ENCODE measurements at regions not wholly inside any gene's neighbourhood (a gene's known extent, or its start where the extent isn't known, plus 50 kb on each side); places are given as distances from the start of the nearest gene placed in this dataset.
A peak's percentile ranks its signal among the peaks of the same experiment; 100 is the strongest.

DNA sequence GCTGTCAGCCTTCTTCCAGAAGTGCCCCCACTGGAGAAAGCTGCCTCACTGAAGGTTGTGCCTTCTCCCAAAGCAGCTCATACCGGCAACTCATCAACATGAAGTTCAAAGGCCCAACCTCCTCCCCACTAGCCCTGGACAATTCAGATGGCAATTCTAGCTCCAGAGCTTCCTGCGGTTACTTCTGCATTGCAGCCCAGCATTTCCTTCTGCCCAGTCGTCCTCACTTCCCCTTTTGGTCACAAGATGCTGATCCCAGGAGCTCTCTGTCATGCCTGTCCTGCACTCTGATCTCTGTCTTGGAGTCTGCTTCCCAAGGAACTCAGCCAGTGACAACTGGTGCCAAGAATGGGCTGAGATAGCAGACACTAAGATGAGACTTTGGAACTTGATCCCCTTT lies 178.2 kb upstream of the SOX9 start:
- Mint-ChIP-seq H3K27ac (ENCODE audit: unreplicated experiment) (no peak overlapping the region), H3K4me1 (ENCODE audit: low read depth, unreplicated experiment) (no peaks in the 10 kb centered on the region), H3K4me3 (ENCODE audit: unreplicated experiment) (no peak overlapping the region), H3K36me3 (ENCODE audit: unreplicated experiment) (peaks cover 21% of the 10 kb centered on the region), H3K9me3 (ENCODE audit: unreplicated experiment) (peaks cover 2% of the 10 kb centered on the region), H3K27me3 (ENCODE audit: unreplicated experiment) (no peaks in the 10 kb centered on the region)
- DNase-seq: no peak
- TF ChIP-seq, protein P1, sequence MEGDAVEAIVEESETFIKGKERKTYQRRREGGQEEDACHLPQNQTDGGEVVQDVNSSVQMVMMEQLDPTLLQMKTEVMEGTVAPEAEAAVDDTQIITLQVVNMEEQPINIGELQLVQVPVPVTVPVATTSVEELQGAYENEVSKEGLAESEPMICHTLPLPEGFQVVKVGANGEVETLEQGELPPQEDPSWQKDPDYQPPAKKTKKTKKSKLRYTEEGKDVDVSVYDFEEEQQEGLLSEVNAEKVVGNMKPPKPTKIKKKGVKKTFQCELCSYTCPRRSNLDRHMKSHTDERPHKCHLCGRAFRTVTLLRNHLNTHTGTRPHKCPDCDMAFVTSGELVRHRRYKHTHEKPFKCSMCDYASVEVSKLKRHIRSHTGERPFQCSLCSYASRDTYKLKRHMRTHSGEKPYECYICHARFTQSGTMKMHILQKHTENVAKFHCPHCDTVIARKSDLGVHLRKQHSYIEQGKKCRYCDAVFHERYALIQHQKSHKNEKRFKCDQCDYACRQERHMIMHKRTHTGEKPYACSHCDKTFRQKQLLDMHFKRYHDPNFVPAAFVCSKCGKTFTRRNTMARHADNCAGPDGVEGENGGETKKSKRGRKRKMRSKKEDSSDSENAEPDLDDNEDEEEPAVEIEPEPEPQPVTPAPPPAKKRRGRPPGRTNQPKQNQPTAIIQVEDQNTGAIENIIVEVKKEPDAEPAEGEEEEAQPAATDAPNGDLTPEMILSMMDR (IDR thresholded peaks at IDR 0.05; ENCODE audit: partially characterized antibody, unreplicated experiment): no peak

DNA sequence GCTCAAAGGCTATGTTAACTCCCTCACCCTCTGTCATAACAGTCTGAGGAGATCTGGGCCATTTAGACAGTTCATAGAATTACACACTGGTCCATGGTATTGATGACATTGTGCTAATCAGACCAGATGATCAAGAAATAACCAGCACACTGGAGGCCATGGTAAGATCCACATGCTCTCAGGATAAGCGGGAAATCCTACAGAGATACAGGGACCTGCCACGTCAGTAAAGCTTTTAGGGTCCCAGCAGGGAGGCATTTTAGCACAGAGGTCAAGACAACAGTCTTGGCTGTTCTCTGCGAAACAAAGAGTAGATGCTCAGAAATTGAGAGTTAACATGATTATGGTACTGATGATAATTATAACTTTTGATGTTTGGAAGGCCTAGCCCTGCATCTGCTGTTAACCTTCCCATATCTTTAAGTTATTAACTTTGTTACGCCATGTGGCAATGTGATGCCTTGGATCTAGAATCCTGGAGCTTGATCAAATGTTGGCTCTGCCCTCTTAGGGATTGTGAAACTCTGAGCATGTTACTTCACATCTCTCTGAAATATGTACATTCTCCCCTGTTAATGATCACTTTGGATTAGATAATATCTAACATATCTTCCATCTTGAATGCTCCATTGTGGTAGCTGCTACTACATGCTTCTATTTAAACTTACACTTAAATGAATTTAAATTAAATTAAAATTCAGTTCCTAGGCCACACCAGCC lies 172.0 kb upstream of the SOX9 start:
- Mint-ChIP-seq H3K9me3 (ENCODE audit: unreplicated experiment) (peaks cover 2% of the 10 kb centered on the region), H3K27ac (ENCODE audit: unreplicated experiment) (no peak overlapping the region), H3K4me1 (ENCODE audit: low read depth, unreplicated experiment) (no peaks in the 10 kb centered on the region), H3K4me3 (ENCODE audit: unreplicated experiment) (no peak overlapping the region), H3K27me3 (ENCODE audit: unreplicated experiment) (no peaks in the 10 kb centered on the region), H3K36me3 (ENCODE audit: unreplicated experiment) (peaks cover 17% of the 10 kb centered on the region)
- DNase-seq: no peak
- TF ChIP-seq, protein P1 (IDR thresholded peaks at IDR 0.05; ENCODE audit: partially characterized antibody, unreplicated experiment): no peak

DNA sequence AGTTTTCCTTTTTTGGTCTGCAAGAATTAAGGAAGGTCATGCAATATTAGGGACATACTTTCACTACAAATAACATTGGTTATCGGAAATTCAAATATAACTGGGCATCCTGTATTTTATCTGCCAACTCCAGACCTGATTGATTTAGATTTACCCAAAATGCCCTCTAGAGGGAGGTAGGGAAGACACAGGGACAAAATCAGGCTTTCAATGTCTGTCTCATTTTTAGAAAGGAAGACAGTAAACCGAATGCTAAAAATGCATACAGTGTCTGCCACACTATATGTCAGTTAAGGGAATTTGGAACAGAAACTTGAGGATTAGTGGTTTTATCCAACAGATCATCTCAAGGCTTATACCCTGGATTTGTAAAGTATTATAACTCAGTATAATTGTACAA lies 161.7 kb upstream of the SOX9 start:
- H3K4me3 Mint-ChIP-seq (ENCODE audit: unreplicated experiment): no peak overlapping the region
- H3K27ac Mint-ChIP-seq (ENCODE audit: unreplicated experiment): no peak overlapping the region
- TF ChIP-seq, protein P1 (IDR thresholded peaks at IDR 0.05; ENCODE audit: partially characterized antibody, unreplicated experiment): peak; percentile 41

DNA sequence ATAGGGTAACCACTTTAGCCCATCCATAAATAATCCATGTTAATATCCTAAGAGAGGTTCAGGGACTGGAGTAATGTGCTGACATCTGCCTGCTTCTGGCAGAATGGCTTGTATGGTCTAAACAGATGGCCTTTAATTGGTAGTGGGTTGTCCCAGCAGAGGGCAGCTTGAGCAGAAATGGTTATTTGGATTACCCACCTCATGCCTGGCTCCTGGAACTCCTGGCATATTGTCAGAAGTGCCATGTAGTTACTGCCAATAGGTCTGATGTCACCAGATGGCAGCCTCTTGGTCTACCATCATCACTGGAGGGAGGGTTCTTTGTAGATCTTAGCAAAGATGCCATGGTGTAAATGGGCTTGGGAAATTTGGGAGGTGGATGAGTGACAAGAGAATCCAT lies 157.5 kb upstream of the SOX9 start:
- Mint-ChIP-seq H3K9me3 (ENCODE audit: unreplicated experiment) (no peaks in the 10 kb centered on the region), H3K4me3 (ENCODE audit: unreplicated experiment) (no peak overlapping the region), H3K4me1 (ENCODE audit: low read depth, unreplicated experiment) (peaks cover 4% of the 10 kb centered on the region), H3K27ac (ENCODE audit: unreplicated experiment) (no peak overlapping the region), H3K27me3 (ENCODE audit: unreplicated experiment) (no peaks in the 10 kb centered on the region), H3K36me3 (ENCODE audit: unreplicated experiment) (no peaks in the 10 kb centered on the region)
- DNase-seq: no peak
- TF ChIP-seq, protein P1 (IDR thresholded peaks at IDR 0.05; ENCODE audit: partially characterized antibody, unreplicated experiment): no peak

More for the DNA sequence above, 161.7 kb upstream of the SOX9 start:
- Mint-ChIP-seq H3K9me3 (ENCODE audit: unreplicated experiment) (peaks cover 2% of the 10 kb centered on the region), H3K27me3 (ENCODE audit: unreplicated experiment) (no peaks in the 10 kb centered on the region), H3K4me1 (ENCODE audit: low read depth, unreplicated experiment) (peaks cover 4% of the 10 kb centered on the region), H3K36me3 (ENCODE audit: unreplicated experiment) (no peaks in the 10 kb centered on the region)
- DNase-seq: no peak

DNA sequence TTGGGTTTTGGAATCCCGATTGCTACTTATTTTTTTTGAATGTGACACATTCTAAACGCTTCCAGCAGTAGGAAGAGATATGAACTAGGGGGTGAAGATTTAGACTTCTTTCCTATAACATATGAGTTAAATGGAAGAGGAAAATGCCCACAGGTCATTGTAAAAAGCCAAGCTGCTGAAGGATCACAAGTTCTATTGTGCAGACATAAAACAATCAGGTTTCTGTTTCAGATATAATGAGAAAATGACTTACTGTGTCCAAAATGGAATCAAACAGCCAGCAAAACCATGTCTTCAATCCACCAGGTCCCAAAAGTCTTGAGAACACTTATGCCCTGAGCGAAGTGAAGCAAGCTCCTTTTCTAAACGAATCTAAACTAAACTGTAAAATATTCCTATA lies 157.0 kb upstream of the SOX9 start:
- TF ChIP-seq, protein P1 (IDR thresholded peaks at IDR 0.05; ENCODE audit: partially characterized antibody, unreplicated experiment): no peak
- peaks cover 4% of the 10 kb centered on the region for H3K4me1 Mint-ChIP-seq (ENCODE audit: low read depth, unreplicated experiment)
- no peaks in the 10 kb centered on the region for H3K36me3 Mint-ChIP-seq (ENCODE audit: unreplicated experiment)
- H3K4me3 Mint-ChIP-seq (ENCODE audit: unreplicated experiment): no peak overlapping the region
- no peaks in the 10 kb centered on the region for H3K27me3 Mint-ChIP-seq (ENCODE audit: unreplicated experiment)
- no peak for DNase-seq
- H3K27ac Mint-ChIP-seq (ENCODE audit: unreplicated experiment): no peak overlapping the region
- no peaks in the 10 kb centered on the region for H3K9me3 Mint-ChIP-seq (ENCODE audit: unreplicated experiment)

Data from glutamatergic neuron (in vitro differentiated cells).